T-helper 2 cell (primary cell): ENCODE measurements at regions not wholly inside any gene's neighbourhood (a gene's known extent, or its start where the extent isn't known, plus 50 kb on each side); places are given as distances from the start of the nearest gene placed in this dataset.
A peak's percentile ranks its signal among the peaks of the same experiment; 100 is the strongest.
"Not testable (repeated sequence)": the region's sequence is repeated elsewhere in the genome, so short reads cannot be mapped to it uniquely, and the experiment has no call there.

ENCODE experiments used
- DNase-seq, 5 experiments: peaks; one replicate each; pipeline versions ENCODE4 v3.0.0 to v3.0.0-alpha.2; 2012 to 2022

DNA sequence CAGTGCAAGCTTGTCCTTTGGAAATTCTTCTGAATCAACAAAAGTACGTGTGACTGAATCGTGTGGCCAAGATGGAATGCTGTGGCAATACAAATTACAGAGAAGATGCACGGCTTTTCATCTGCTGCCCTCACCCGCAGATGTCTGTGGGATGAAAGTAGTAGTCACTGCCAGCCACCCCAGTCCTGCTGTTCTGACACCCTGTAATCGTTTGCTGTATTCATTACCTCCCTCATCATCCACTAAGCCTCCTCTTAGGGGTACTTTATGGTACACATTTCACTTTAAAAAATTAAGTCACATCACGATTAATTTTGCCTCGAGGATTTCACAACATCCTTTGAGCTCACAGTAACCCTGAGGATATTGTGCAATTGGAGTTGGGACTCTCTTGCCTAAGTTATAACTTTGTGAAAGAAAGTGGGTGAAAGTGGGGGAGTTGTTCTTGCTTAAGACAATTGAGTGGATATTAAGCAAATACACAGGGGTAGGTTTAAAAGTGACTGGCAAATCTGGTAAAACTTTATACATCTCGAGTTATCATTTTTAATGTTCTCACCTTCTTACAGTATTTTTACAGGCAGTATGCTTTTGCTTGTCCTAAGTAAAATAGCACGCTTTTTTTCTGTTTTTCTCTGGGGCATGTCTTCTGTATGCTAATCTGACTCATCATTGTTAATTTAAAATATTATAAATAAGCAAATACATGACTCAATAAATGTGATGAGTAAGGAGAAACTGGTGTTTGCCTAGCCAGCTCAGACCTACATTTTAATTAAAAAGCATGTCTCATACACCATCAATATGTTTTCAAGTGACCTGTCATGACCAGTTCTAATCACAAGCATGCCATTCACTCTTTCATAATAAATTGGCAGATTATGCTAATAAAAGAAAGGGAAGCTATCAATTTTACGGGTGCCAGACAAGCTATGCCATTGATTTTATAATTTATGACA lies 680.9 kb downstream of the IRS1 start:
- DNase-seq, result no peak

DNA sequence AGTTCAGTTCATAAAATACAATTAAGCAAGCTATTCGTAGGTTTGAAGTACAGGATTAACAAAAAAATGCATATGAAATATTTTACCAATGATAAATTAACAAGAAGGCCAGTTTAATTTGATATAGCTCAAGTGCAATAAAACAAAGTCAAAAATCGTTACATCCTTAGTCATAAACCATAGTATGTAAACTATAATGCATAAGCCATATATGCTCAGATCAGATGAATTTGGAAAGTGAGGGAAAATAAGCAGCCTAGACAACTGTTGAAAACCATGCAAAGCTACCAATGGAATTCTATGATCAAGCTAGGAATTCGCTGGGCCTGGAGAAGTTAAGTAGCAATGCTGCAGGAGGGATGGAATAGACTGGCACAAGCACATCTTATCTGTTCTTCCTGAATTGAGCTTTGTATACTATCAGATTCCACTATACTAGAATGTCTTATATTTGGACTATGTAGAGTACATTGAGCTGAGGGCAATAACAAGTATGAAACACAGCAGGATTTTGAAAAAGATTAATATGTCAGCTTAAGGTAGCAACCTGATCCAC lies 682.0 kb downstream of the IRS1 start:
- DNase-seq, result no peak

DNA sequence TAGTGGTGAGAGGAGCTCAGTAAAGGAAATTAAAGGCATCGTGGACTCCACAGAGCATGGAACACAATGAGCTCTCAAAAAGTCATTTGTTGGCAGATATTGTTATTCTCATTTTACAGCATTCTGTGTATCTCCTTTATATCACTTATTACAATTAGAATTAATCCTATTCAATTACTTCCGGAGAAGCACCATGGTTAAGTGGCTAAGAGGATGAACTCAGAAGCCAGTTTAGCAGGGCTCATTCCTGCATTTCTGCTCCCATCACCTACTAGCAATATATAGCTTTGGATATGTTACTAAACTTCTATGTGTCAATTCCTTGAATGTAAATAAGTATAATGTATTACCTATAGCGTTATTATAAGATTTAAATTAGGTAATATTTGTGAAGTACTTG lies 683.3 kb downstream of the IRS1 start:
- DNase-seq, result no peak

DNA sequence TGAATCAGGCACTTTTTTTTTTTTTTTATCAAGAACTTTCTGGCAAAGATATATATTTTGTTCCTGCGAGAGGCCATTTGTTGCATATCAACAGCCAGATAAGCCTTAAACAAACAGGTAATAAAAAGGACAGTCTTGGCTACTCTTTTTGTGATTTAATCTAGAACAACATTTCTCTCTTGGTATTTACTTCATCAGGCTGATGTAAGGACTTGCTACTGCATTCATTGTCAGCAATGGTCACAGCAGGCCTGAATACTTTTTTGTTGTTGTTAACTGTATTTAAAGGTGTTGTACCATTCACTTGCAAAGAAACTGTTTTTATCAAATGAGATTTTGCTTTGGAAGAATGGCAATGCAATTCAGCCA lies 683.8 kb downstream of the IRS1 start:
- no peak for DNase-seq

DNA sequence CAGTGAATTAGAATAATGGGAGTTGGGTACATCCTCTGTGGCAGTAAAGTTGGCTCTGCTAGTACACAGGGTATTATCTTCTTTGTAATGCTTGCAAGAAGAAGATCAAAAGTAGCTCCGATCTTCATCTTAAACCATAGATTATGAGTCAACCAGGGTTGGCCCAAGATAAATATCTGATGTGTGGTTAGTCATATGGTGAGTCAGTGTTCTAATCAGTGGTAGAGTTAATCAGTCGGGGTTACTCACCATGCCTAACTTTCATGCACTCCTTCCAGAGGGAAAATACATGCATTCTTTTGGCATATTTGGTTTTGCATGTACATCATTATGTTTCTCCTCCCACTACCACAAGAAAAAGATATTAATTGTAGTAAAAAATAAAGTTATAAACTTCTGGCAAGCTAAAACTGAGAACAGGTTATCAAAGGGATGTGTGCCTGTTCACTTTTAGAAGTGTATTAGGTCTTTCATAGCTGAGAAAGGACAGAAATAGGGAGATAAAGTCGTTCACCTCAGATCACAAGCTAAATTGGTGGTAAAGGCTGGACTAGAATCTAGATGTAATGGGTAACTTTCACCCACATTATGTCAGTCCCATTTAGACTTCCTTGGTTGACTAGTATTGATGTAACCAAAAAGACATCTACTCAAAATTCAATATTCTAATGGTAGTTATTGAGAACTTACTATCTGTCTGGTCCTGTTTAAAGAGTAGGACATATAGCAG lies 684.4 kb downstream of the IRS1 start:
- DNase-seq, result peak in 1 of 5 experiments; percentile 3

DNA sequence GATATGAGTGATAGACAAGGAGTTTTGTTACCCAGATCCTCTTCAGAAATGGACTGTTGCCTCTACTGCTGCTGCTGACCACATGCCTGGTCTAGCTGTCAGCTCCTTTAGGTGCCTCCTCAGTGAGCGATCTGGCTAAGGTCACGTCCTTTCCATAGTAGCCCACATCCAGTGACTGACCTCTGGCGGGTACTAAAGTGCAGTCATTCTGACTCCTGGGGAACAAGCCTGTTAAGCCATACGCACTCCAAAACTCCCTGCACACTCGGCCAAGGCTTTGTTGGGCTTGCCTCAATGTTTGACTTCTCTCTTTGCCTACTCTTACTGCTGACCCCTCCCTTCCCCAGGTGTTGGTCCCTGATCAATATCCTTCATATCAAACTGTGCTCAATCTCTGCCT lies 685.2 kb downstream of the IRS1 start:
- DNase-seq, result no peak

DNA sequence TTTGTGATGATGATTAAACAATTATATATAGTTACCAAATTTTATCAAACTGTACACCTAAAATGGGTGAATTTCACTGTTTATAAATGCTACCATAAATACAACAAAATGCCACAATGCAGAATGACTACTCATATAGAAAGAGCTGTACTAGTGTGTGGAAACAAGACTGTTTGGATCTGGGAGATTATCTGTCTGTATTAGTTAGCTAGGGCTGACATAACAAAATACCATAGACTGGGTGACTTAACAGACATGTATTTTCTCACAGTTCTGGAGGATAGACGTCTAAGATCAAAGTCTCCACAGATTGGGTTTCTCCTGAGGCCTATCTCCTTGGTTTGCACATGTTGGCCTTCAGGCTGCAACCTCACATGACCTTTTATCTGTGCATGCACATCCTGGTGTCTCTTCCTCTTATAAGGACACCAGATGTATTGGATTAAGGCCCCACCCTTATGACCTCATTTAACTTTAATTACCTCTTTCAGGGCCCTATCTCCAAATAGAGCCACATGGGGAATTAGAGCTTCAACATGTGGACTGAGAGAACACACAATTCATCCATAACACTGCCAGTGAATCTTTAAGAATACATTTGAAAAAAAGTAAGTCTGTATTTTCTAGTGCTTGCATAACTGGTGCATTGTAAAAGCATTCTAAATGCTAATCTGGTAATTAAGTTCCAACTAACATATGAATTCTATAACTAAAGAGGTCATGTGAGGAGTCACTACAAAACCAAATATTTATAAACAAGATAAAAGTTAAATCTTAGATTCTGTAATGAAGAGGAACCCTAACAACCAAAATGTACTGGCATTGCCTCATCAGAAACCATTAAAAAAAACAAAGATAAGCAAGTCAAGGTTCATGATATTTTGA lies 699.6 kb downstream of the NYAP2 start:
- DNase-seq, result no peak

DNA sequence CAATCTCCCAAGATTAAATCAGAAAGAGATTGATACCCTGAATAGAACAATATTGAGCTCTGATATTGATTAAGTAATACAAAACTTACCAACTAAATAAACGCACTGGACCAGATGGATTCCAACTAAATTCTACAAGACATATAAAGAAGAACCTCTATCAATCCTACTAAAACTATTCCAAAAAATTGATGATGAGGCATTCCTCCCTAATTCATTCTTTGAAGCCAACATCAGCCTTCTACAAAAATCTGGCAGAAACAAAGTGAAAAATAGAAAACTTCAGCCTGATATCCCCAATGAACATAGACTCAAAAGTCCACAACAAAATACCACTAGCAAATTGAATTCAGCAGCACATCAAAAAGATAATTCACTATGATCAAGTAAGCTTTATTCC lies 695.5 kb downstream of the NYAP2 start:
- DNase-seq, result no peak

DNA sequence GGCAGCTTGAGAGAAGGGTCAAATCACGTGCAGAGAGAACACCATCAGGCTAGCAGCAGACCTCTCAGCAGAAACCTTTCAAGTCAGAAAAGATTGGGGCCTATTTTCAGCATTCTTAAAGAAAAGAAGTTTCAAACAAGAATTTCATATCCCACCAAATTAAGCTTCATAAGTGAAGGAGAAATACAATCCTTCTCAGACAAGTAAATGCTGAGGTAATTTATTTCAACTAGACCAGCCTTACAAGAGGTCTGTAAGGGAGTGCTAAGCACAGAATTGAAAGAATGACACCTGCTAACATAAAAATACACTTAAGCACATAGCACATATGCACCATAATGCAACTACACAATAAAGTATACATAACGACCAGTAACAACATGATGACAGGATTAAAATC lies 693.9 kb downstream of the NYAP2 start:
- no peak for DNase-seq

DNA sequence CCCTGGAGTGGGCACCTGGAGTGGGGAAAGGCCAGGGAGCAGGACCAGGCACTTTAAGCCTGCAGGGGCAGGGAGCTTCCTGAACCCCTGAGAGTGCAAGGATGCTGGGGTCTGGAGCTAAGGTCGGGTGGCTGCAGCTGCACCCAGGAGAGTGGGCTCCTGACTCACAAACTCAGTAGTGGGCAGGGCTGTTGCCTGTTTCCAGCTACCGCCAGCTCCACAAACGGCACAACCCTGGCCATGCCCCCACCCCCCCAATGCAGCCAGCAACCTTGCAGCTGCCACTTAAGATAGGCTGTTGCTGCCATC lies 688.8 kb downstream of the NYAP2 start:
- DNase-seq, result no peak

DNA sequence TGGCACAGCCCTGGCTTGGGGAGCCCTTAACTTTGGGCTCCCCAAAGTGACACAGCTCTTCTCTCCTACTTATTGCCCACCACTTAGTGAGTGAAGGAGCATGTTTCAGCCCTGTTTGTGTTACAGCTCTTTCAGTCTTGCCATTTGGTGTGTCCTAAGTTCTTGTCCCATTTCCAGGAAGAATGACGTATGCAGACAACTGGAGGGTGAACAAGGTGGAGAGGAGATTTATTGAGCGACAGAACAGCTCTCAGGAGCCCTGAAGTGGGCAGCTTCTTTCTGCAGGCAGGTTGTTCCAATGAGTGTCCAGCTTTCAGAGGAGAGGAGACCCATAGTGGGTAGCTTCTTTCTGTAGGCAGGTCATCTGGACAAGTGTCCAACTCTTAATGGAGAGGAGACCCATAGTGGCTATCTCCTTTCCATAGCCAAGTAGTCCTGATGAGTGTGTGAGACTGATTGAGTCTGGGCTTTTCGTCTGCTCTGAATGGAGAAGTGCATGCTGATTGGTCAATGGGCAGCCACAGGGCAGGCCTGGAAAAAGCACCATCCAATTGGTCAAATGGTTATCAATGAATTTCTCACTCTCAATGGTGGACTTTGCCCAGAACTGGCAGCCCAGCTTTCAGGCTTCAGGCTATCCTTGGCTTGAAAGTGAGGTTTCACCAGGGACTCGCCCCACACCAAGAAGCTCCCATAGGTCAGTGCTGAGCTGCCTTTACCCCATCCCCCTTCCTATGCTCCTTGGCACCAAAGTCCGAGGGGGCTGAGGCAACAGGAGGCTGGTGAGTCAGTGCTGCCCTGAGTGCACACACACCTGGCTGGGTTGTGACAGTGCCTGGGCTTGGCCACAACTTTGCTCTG lies 688.2 kb downstream of the NYAP2 start:
- no peak for DNase-seq

DNA sequence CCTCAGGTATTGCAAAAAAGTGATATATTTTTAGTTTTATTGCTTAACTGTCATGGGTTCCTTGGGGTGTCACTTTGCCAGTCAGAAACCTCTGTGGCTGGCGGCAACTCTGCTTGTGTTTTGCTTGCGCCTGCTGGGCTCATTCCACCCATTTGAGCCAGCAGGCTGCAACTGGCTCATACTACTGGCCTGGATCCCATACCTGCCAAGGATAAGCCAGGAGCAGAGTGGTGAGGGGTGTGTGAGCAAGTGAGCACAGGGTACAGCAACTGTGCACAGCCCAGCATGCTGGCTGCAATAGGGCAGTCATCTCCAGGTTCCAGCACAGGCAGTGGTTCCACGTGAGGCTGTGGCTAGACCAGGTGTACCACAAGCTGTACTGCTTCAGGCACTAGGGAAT lies 687.5 kb downstream of the NYAP2 start:
- DNase-seq, result no peak

DNA sequence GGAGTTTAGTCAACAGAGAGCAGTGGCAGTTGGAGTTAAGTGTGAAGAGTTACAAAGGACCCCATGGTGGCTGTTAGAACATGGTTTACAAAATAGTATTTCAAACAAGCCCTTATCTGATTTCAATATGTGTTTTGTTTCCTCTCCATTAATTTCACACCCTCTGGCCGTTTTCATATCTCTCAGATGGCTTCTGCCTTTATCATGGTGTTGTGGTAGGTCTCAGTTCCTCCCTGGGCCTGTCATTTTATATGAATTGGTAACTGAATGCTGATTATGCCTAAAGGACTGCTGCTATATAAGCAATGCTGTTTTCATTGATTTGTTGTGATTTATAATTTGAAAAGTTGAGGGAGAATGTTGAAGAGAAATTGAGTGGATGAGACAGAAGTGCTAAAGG lies 686.7 kb downstream of the NYAP2 start:
- DNase-seq, result peak in 1 of 5 experiments; percentile 20

DNA sequence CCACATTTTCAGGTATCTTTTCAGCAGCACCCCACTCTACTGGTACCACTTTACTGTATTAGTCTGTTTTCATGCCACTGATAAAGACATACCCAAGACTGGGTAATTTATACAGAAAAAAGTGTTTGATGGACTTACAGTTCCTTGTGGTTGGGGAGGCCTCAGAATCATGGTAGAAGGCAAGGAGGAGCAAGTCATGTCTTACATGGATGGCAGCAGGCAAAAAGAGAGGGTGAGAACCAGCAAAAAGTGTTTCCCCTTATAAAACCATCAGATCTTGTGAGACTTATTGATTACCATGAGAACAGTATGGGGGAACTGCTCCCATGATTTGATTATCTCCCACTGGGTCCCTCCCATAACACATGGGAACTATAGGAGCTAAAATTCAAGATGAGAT lies 685.9 kb downstream of the NYAP2 start:
- DNase-seq, result not testable (repeated sequence)

DNA sequence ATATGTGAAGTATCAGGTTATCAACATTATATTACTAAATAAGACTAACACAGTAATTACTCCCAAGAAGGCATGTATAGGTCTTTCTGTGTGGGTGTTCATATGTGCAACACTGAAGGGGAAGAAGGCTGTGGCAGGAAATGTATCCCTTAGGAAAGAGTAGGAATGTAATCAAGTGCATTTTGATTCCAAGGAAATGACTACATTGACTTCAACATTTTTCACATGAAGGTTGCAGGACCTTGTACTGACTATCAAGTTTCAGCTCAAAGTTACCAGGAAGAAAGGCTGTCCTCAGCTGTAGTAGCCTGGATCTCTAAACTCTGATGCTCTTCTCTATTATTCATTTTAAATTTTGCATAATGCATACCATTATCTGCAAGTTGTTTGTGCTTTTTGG lies 680.8 kb downstream of the NYAP2 start:
- DNase-seq, result no peak

DNA sequence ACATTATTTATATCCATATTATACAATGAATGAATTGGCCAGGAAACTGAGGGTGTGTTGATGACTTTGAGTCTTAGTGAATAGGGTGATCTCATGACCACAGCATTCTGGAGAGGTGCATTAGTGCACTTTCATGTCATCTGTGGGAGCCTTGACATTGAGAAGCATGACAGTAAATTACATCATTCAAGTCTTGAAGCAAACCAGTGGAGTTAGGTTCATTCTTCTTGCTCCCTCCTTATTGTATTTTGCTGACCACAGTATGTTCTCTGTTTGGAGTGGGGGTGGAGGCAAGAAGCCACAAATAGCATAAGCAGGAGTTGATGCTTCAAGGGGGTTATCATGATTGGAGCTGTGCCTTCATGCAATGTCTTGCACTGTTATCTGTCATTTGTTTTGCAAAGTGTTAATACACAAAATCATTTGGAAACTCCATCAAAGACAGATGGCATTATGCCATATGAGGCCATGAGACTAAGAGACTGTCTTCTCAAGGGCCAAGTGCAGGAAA lies 680.2 kb downstream of the NYAP2 start:
- no peak for DNase-seq

DNA sequence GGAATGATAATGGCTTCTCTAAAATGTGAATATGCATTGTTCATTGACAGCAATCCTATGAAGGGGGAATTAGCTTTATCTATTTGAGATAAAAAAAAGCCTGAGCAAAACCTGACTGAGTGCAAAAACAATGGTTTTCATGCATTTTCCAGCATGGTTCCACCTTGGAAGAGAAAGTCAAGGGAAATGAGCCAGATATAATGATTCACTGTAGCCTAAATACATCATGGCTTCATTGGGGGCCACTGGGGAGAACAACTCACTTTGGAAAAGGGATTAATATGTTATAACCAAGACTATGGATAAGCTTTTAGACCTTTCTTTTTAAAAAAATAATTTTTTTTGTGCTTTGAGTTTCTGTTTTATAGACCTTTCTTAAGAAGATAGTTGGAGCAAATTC lies 679.7 kb downstream of the NYAP2 start:
- no peak for DNase-seq

DNA sequence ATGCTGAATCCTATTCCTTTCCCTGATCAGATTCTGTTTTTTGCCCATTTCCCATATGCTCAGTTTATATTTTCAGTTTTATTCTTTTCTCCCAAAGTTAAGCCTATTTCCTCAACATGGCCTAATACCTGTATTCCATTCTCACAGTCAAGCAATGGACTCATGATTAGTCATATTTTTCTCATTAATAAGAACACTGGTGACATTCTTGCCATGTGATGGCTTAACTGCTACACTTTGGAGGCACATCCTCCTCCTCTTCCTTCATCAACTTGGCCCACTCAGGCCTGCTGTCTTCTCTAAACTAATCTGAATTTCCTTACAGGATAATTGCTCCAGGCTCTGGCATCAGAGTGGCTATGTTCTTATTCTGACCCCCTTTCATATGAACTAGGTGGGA lies 679.2 kb downstream of the NYAP2 start:
- DNase-seq, result no peak

DNA sequence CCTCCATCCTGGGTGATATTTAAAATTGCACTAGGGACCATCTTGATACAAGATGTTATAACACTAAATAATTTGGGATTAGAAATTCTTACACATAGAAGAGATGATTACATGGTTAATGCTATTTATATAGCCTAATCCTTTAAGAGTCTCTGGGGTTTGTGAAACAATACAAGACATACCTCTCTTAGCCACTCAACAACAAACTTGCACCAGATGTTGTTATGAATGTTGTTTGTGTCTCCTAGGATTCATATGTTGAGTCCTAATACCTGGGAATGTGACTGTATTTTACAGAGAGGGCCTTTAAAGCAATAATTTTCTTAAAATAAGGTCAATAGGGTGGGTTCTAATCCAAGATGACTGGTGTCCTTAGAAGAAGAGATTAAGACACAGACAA lies 678.3 kb downstream of the NYAP2 start:
- no peak for DNase-seq

DNA sequence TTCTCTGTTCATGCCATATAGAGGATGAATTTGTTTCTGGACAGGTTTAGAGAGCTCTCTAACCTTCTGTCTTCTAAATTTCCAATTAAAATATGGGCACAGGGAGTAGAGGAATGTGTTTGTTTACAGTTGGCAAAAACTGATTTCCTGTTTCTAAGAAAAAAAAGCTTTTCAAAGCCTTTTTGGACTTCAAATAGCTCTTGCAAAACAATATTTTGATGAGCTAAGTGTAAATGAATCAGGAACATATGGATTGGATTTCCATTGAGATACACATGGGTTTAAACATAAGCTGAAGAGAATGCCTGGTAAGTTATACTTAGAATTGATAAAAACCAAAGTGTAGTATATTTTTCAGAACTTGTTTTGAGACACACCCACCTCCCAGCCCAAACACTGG lies 677.5 kb downstream of the NYAP2 start:
- no peak for DNase-seq

DNA sequence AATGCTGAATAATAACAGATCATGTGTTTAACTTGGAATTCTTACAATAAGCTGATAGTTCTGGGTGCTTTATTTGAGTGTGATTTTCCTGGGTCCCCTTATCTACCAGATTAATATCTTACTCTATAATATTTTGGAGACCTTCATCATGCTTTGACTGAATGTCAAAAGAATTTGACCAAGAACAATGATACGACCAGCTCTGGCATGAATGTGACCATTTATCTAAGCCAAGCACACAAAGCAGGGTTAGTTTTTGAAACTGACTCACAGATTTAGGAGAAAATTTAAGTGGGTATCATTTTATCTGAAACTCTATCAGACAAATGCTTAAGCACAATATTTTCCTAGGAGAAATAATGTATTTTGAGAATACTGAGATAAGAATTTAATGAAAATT lies 677.0 kb downstream of the NYAP2 start:
- DNase-seq, result no peak

DNA sequence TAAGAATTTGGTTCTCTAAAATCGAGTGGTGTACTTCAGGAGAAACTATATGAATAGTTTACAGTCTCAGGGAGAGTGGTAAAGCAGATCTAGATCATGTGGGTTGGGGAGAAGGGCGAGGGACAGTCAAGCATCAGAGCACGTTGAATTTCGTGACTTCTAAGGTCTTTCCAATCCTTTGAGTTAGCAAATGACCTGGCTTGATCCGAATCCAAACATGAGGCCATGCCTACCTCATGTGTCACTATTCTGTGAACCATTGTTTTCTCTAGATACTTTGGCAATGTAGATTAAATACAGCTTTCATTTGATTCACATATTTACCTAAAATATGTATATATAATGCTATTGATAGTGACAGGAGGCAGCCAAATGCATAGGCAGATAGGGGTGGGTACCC lies 674.9 kb downstream of the NYAP2 start:
- no peak for DNase-seq
